VCaP (cell line): ENCODE measurements at regions not wholly inside any gene's neighbourhood (a gene's known extent, or its start where the extent isn't known, plus 50 kb on each side); places are given as distances from the start of the nearest gene placed in this dataset.

ENCODE experiments used
- H3K27ac ChIP-seq: fragments of 450-650 bp; 2 replicates; pipeline ENCODE4 v1.5.1; 2017
- CTCF ChIP-seq: fragments of 450-650 bp; conservative IDR thresholded peaks from 2 replicates; pipeline ENCODE4 v1.5.1; 2017; ENCODE audit warnings: mild to moderate bottlenecking, moderate library complexity

GRCh38 chr11:80758787-80759186 is 1318.0 kb upstream of the TENM4 start:
- TF ChIP-seq CTCF: no peak
- H3K27ac ChIP-seq: peak overlapping the region; percentile 93

- H3K27ac ChIP-seq: peak overlapping the region; percentile 35
- no peak for TF ChIP-seq CTCF
Measured at GRCh38 chr11:80748207-80748925, 1307.5 kb upstream of the TENM4 start.

- no peak overlapping the region for H3K27ac ChIP-seq
- TF ChIP-seq CTCF: no peak
Measured at GRCh38 chr11:80746300-80746699, 1305.5 kb upstream of the TENM4 start.

GRCh38 chr11:80745416-80745815 is 1304.6 kb upstream of the TENM4 start:
- H3K27ac ChIP-seq: no peak overlapping the region
- TF ChIP-seq CTCF: no peak

- no peak for TF ChIP-seq CTCF
- no peak overlapping the region for H3K27ac ChIP-seq
Measured at GRCh38 chr11:80733790-80734189, 1293.0 kb upstream of the TENM4 start.

GRCh38 chr11:80733361-80733760 is 1292.5 kb upstream of the TENM4 start:
- TF ChIP-seq CTCF: no peak

GRCh38 chr11:80727315-80727714 is 1286.5 kb upstream of the TENM4 start:
- TF ChIP-seq CTCF: peak; percentile 63
- no peak overlapping the region for H3K27ac ChIP-seq

More at GRCh38 chr11:80733361-80733760, 1292.5 kb upstream of the TENM4 start:
- H3K27ac ChIP-seq: no peak overlapping the region
